Inferior parietal cortex (tissue), 1 donor: ENCODE measurements at regions not wholly inside any gene's neighbourhood (a gene's known extent, or its start where the extent isn't known, plus 50 kb on each side); places are given as distances from the start of the nearest gene placed in this dataset.
A peak's percentile ranks its signal among the peaks of the same experiment; 100 is the strongest.
"Not testable (repeated sequence)": the region's sequence is repeated elsewhere in the genome, so short reads cannot be mapped to it uniquely, and the experiment has no call there.

Experiments used
- DNase-seq: peaks from one replicate; pipeline ENCODE4 v3.0.0-alpha.2; 2016; ENCODE audit errors: extremely low spot score

- no peak for DNase-seq
Observed at GRCh38 chr11:69904974-69905535, 85.8 kb upstream of the FGF3 start.

- no peak for DNase-seq
Observed at GRCh38 chr11:69905611-69906452, 86.6 kb upstream of the FGF3 start.

DNA sequence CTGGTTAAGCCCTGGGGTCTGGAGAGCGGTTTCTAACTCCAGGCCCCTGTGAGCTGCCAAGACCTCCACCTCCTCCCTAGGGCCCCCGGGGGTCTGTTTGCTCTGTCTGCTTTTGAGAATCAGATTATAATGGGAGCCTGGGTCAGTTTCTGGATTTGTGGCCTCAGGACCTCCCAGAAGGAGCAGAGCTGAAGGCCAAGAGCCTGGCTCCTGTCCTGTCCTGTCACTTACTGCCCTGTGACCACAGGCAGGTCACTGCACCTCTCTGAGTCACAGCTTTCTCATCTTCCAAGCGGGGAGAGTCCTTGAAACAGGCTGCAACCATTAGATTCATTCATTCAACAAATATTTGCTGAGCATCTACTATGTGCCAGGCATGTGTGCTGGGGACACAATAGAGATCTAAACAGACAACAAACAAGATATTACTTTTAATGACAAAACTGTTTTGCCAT is 87.3 kb upstream of the FGF3 start:
- no peak for DNase-seq

DNA sequence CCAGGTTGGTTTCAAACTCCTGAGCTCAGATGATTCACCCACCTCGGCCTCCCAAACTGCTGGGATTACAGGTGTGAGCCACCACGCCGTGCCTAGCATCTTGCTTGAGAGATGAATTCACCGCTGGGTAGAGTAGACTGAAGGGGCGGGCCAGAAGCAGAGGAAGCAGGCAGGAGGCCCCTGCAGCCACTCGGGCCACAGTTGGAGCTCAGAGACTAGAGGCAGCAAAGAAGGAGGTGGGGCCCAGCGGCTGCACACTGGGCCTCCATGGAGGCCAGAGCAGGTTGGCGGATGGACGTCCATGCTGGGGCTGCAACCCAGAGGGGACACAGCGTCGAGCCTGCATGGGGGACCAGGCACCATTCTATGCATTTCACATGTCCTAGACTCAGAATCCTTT is 88.4 kb upstream of the FGF3 start:
- no peak for DNase-seq

DNA sequence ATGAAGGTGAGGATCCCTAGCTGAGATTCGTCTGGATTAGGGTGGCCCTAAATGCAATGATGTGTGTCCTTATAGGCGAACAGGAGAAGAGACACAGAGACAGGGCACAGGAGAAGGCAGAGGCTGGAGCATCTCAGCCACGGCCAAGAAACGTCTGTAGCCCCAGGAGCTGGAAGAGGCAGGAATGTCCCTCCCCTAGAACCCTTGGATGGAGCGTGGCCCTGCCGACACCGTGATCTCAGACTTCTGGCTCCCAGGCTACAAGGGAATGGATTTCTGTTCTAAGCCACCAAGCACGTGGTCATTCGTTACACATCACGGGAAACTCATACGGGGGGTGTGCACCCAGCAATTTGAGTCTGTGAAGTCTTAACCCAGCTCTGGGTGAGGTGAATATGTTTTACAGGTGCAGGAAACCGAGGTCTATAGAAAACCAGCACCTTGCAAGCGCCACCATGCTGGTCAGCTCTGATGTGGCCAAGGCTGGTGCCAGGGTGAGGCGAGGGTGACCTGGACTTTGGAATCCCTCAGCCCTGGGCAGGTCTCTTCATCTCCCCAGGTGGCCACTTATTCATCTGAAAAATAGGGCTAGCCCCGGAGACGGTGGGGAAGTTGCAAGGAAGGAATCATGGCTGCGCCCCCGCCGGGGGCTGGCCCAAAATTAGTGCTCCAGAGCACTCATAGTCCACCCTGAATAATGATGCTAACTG is 89.5 kb upstream of the FGF3 start:
- DNase-seq = no peak

DNA sequence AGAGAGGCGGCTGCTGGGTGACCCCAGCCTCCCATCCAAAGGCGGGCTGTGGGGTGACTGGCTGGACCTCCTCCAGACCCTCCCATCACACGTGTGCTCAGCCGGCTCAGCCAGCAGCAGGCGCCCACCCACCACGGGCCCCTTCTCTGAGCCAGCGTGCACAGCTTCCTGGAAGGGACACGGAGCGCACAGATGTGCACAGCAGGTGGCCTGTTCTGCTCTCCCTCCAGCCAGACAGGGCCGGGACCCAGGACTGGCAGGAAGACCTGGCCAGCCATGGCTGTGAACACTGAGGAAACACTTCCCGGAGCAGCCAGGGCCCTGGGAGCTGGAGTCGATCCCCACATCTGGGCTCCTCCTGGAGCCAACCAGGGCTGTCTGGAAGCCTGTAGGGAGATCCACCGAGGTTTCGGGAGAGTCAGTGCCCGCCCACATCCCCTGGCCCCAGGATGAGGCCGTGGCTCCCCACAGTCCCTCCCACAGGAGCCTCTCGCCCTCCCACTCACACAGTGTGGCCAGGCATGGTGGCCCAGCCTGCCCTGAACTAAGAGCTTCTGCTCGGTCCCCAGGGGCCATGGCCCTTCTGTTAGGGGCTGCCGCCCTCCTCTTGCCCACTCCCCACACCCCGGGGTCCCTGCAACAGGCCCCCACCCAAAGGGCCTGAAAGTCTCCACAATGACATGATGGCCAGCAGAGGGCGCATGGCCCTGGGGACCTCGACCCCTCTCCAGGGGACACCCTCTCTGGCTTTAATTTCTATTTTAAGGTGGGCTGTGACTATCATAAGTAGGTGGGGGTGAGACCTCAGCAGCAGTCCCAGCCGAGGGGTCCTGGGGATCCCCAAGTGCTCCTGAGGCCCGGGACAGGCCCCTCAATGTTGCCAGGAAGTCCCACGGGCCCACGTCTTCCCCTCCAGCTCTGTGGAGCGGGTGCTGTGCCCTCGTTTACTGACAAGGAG is 90.6 kb upstream of the FGF3 start:
- DNase-seq = no peak

DNA sequence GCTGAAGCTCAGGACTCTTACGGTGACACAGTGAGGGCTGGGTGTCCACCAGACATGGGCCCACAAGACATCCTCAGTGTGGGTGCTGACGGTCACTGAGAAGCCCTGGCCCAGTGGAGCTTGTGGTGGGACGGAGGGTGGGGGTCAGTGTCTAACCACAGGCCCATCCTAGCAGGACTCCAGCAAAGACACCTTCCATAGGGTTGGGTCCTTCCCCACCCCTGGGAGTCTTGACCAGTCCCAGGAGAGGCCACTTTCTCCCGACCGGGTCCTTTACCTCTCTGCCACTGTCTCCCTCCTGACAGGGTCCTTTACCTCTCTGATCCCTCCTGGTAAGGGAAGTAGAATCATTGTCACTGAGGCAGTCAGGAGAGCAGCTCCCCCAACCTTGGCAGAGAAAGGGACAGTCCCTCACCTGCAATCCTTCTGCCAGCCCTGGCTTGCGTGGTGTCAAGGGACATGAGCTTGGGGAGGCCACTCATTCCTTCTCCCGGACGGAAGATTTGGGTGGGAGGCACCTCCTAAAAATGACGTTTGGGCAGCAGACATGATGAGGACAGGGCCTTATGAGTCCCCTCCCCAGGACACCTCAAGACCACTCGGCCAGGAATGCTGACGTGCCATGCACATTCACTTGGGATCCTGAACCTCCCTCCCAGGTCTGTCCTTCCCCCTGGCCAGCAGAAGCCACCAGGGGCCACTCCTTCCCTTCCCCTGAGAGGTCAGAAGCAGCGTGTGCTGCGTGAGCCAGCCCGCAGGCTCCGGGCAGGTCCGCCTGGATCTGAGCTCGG is 91.5 kb upstream of the FGF3 start:
- no peak for DNase-seq

GRCh38 chr11:69911310-69912160 is 92.3 kb upstream of the FGF3 start:
- no peak for DNase-seq

GRCh38 chr11:69912161-69912910 is 93.1 kb upstream of the FGF3 start:
- DNase-seq = no peak

- no peak for DNase-seq
Observed at GRCh38 chr11:69912911-69913451, 93.8 kb upstream of the FGF3 start.

DNA sequence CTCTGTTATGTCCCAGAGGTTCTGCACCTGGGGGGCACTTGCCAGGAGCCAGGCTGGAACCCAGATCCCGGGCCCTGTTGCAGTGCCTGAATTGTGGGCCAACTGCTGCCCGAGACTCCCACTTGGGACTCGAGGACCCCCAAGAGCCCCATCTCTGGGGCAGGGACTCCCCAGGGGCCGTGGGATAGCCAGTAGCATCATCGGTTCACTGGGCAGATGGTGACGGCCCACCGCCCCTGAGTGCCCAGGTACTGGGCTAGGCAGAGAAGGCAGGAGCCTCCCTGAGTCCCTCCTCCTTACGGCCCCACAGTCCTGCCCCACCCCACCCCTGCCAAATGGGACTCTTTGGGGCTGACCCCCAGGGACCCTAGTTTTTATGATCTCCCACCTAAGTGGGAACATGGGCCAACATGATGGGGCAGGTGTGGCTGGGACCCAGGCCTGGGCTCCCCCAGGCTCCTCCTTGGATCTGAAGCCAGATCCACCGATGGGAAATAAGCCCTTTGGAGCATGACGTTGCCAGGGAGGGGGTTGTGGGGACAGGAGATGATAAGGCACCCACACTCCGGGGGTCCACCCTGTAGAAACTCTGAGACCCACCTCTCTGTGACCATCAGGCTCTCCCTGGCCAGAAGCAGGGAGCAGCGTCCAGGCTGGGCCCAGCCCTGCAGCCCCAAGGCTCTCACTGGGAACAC is 94.5 kb upstream of the FGF3 start:
- no peak for DNase-seq

DNA sequence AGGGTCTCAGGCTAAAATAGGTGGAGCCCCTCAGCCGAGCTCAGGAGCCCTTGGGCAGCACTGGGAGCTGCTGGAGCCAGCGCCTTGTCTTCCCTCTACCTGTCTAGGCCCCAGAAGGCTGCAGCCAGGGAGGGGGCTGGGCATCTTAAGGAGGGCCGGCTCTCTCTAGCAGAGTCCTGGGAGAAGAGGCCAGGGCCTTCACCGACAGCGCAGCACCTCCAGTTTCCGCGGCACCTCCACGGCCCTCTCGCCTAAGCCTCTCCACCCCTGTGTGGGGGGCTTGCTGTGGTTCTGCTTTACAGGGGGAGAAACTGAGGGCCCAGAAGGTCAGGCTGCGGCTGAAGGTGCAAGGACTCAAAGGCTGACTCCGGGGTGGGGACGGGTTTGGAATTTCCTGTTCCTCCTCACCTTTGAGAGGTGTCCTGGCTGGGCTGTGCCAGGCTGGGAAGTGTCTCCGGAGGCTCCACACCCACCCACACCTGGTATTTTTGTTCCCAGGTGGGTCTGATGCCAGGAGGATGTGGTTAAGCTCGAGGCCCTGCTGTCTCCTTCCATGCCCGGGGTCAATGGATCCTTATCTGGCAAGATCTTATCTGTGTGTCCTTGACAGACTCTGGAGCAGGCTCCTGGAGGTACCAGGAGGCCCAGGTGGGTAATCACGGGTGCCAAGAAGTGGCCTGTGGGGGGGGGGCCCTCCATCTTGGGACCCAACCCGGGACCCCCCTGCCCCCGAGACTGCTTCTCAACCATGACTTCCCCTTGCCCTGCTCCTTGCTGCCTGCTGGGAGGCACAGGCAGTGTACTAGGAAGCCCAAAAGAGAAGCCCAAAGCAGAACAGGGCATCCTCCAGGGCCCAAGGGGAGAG is 95.3 kb upstream of the FGF3 start:
- no peak for DNase-seq

DNA sequence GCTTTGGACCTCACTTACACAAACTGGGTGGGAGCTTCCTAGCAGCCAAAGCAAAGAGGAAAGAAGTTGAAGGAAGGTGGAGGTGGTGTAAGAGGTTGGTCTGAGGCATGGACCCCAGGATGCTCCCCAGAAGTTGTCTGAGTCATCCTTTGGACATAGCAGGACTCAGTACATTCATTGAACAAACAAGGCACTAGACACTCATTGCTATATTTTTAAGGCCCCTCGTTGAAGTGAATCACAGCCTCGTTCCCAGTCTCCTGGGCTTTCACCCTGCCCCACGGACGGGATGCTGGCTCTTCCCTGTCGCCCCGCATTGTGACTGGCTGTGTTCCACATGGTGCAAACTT is 95.9 kb upstream of the FGF3 start:
- no peak for DNase-seq

GRCh38 chr11:69915501-69916250 is 96.5 kb upstream of the FGF3 start:
- DNase-seq = peak; percentile 55

GRCh38 chr11:69916251-69916649 is 97.0 kb upstream of the FGF3 start:
- not testable (repeated sequence) for DNase-seq

- no peak for DNase-seq
Observed at GRCh38 chr11:69916806-69917387, 97.7 kb upstream of the FGF3 start.
